GM12878 (cell line): ENCODE measurements at regions not wholly inside any gene's neighbourhood (a gene's known extent, or its start where the extent isn't known, plus 50 kb on each side); places are given as distances from the start of the nearest gene placed in this dataset.

Source experiments
- ATAC-seq: fragments of 200-7000 bp; cut with Tn5 transposase; 3 replicates; pipeline ENCODE4 v1.9.1; 2020; ENCODE audit warnings: mild to moderate bottlenecking, moderate library complexity
- BruUV-seq: library from RNA; stranded (reverse); fragments of 400-500 nt; replicated peaks from 2 replicates; lab custom pipeline; 2021; lab: Mats Ljungman, UMichigan
- CTCF ChIA-PET: fragments of 300-600 bp; sonication (Branson Sonifier 250); formaldehyde crosslinking; extraction: SDS; loops from one replicate; lab custom pipeline; 2021; ENCODE audit warnings: inconsistent platforms; lab: Yijun Ruan, JAX
- POLR2A ChIA-PET: fragments of 350-600 bp; formaldehyde crosslinking; extraction: SDS; loops from one replicate; lab custom pipeline; 2021; ENCODE audit warnings: inconsistent platforms; lab: Charles Lee
- RAD21 ChIA-PET: fragments of 300-600 bp; sonication (Branson Sonifier 250); formaldehyde crosslinking; loops from one replicate; lab custom pipeline; 2023; ENCODE audit warnings: antibody characterized with exemption; ENCODE audit not compliant: unreplicated experiment; lab: Charles Lee
- SMC1A ChIA-PET: fragments of 300-600 bp; sonication (Branson Sonifier 250); formaldehyde crosslinking; loops from one replicate; lab custom pipeline; 2023; ENCODE audit not compliant: unreplicated experiment, uncharacterized antibody; lab: Charles Lee
- DNase-seq: peaks from one replicate; pipeline ENCODE4 v3.0.0-alpha.2; 2011; ENCODE audit warnings: low read depth, low spot score
- FAIRE-seq: peaks from 3 replicates; lab custom pipeline; 2011; peaks lifted over from hg19 to GRCh38; lab: Jason Lieb, UNC
- H2AFZ ChIP-seq: 2 replicates; pipeline ENCODE4 v1.6.0; 2011; ENCODE audit warnings: low read depth, low read length, control low read depth; ENCODE audit not compliant: control insufficient read depth
- H3K27ac ChIP-seq: 2 replicates; pipeline ENCODE4 v1.5.1; 2011; ENCODE audit warnings: control low read depth; ENCODE audit not compliant: control insufficient read depth, insufficient read depth
- H3K27me3 ChIP-seq, 2 experiments: replicated peaks in 1 of 2; 2 replicates each; pipeline versions ENCODE4 v1.6.0 to v1.6.1; 2011; ENCODE audit warnings: low read length in 1 of 2; ENCODE audit not compliant: control insufficient read depth in 2 of 2, insufficient read depth in 2 of 2
- H3K36me3 ChIP-seq, 2 experiments: 2 replicates each; pipeline ENCODE4 v1.5.1; 2011; ENCODE audit warnings: low read length in 1 of 2; ENCODE audit not compliant: control insufficient read depth in 2 of 2, insufficient read depth in 2 of 2
- H3K4me1 ChIP-seq: 2 replicates; pipeline ENCODE4 v1.6.1; 2011; ENCODE audit warnings: mild to moderate bottlenecking, low read length, moderate library complexity, mixed read lengths; ENCODE audit not compliant: control insufficient read depth, insufficient read depth
- H3K4me2 ChIP-seq: 2 replicates; pipeline ENCODE4 v1.6.0; 2011; ENCODE audit warnings: control low read depth; ENCODE audit not compliant: control insufficient read depth, insufficient read depth
- H3K4me3 ChIP-seq: fragments of 200-600 bp; sonication (generic); 2 replicates; pipeline ENCODE4 v1.5.1; 2016
- H3K79me2 ChIP-seq: 2 replicates; pipeline ENCODE4 v1.6.0; 2011; ENCODE audit warnings: low read length; ENCODE audit not compliant: control insufficient read depth, insufficient read depth
- H3K9ac ChIP-seq: 2 replicates; pipeline ENCODE4 v1.8.0; 2011; ENCODE audit warnings: low read length, control low read depth, mixed read lengths; ENCODE audit not compliant: control insufficient read depth, insufficient read depth
- H3K9me3 ChIP-seq: replicated peaks from 3 replicates; pipeline ENCODE4 v1.5.1; 2011; ENCODE audit warnings: mild to moderate bottlenecking, low read length; ENCODE audit not compliant: control insufficient read depth, insufficient read depth
- H4K20me1 ChIP-seq: 2 replicates; pipeline ENCODE4 v1.6.0; 2011; ENCODE audit not compliant: control insufficient read depth, insufficient read depth
- CBX5 ChIP-seq: sonication (generic); IDR thresholded peaks from 2 replicates; pipeline ENCODE4 v1.6.1; 2016; ENCODE audit warnings: low read depth, moderate library complexity, mild to moderate bottlenecking, inconsistent platforms
- EGR1 ChIP-seq, 2 experiments: IDR thresholded peaks; 1 replicate in 1 of 2; 2 replicates in 1 of 2; pipeline ENCODE4 v1.6.1; 2011 to 2012; ENCODE audit warnings: low read depth in 2 of 2, low read length in 2 of 2, borderline replicate concordance in 1 of 2, mild to moderate bottlenecking in 1 of 2, moderate library complexity in 1 of 2
- ESRRA ChIP-seq: IDR thresholded peaks from 2 replicates; pipeline ENCODE4 v1.6.1; 2012; ENCODE audit warnings: mild to moderate bottlenecking, low read length, improper control_type of control experiment
- FOXM1 ChIP-seq: IDR thresholded peaks from 2 replicates; pipeline ENCODE4 v1.6.1; 2012; ENCODE audit warnings: low read depth, mild to moderate bottlenecking, inconsistent platforms, low read length, moderate library complexity
- GATAD2B ChIP-seq: fragments of 450-650 bp; conservative IDR thresholded peaks from 2 replicates; pipeline ENCODE4 v1.6.1; 2017; ENCODE audit warnings: low read depth, mild to moderate bottlenecking, moderate library complexity
- MTA3 ChIP-seq: IDR thresholded peaks from 2 replicates; pipeline ENCODE4 v1.6.1; 2012; ENCODE audit warnings: low read length, inconsistent platforms, borderline replicate concordance
- PBX3 ChIP-seq: IDR thresholded peaks from 2 replicates; pipeline ENCODE4 v1.6.1; 2011; ENCODE audit warnings: mild to moderate bottlenecking, low read depth, low read length, moderate library complexity; ENCODE audit not compliant: insufficient replicate concordance
- POLR2AphosphoS5 ChIP-seq: IDR thresholded peaks from 2 replicates; pipeline ENCODE4 v1.6.1; 2011; ENCODE audit warnings: mild to moderate bottlenecking, low read length, inconsistent platforms
- RUNX3 ChIP-seq: IDR thresholded peaks from 2 replicates; pipeline ENCODE4 v1.6.1; 2012; ENCODE audit warnings: low read length, inconsistent platforms
- SMAD1 ChIP-seq: fragments of 450-650 bp; IDR thresholded peaks from 2 replicates; pipeline ENCODE4 v1.6.1; 2018; ENCODE audit warnings: mild to moderate bottlenecking, low read depth; ENCODE audit not compliant: partially characterized antibody
- ZBTB40 ChIP-seq: fragments of 450-650 bp; IDR thresholded peaks from 2 replicates; pipeline ENCODE4 v1.6.1; 2016; ENCODE audit warnings: mild to moderate bottlenecking, moderate library complexity, borderline replicate concordance
- whole genome bisulfite sequencing: methylation state at CpG from one replicate; pipeline ENCODE4 v1.1.6; 2016; ENCODE audit warnings: low lambda C conversion rate; ENCODE audit not compliant: insufficient replicate concordance, insufficient coverage; ENCODE audit errors: missing lambda C conversion rate; 5-methylcytosine and 5-hydroxymethylcytosine counted together
- in situ Hi-C: fragments of 300-500 bp; cut with MboI; formaldehyde crosslinking; loops from 9 replicates; pipeline ENCODE4 v1.14.3; 2018; ENCODE audit warnings: mixed read lengths
- intact Hi-C: fragments of 100-400 bp; cut with micrococcal nuclease; formaldehyde crosslinking; loops from one replicate; pipeline ENCODE4 v1.14.2; 2022; ENCODE audit not compliant: unreplicated experiment

GRCh38 chr10:26946102-26946811 is 85.5 kb upstream of the ABI1 start:
- H3K4me3 ChIP-seq, result no peak overlapping the region
- whole genome bisulfite sequencing, result 81% methylated on average over 29 of the region's 29 CpGs
- no peaks in the 10 kb centered on the region for H4K20me1 ChIP-seq
- H3K4me2 ChIP-seq, result no peak overlapping the region
- BruUV-seq, result no TSS peak
- no peak for DNase-seq
- in situ Hi-C loops, result no loop called here
- FAIRE-seq, result no peak
- no peak overlapping the region for H3K27ac ChIP-seq
- SMC1A ChIA-PET, result no interaction called here
- H3K9me3 ChIP-seq, result no peaks in the 10 kb centered on the region; the same call in 2 of the 3 replicates
- H3K36me3 ChIP-seq, result no peaks in the 10 kb centered on the region
- CTCF ChIA-PET, result no interaction called here
- H3K27me3 ChIP-seq, result no peaks in the 10 kb centered on the region
- ATAC-seq, result no peak
- intact Hi-C loops, result no loop called here
- H3K79me2 ChIP-seq, result no peaks in the 10 kb centered on the region
- H2AFZ ChIP-seq, result no peak overlapping the region
- no peaks in the 10 kb centered on the region for H3K4me1 ChIP-seq
- POLR2A ChIA-PET, result no interaction called here
- RAD21 ChIA-PET, result no interaction called here
- TF ChIP-seq FOXM1, result no peak
- TF ChIP-seq GATAD2B, result no peak
- TF ChIP-seq ZBTB40, result no peak
- no peak for TF ChIP-seq POLR2AphosphoS5
- no peak for TF ChIP-seq CBX5
- no peak for TF ChIP-seq ESRRA
- TF ChIP-seq EGR1 (IDR thresholded peaks at IDR 0.05; ENCODE audit: borderline replicate concordance in 1 of 2, low read depth in 2 of 2, low read length in 2 of 2), result no peak
- no peak for TF ChIP-seq SMAD1
- no peak for TF ChIP-seq PBX3
- TF ChIP-seq MTA3, result no peak
- no peak for TF ChIP-seq RUNX3
- no peak overlapping the region for H3K9ac ChIP-seq
